ENCODE measurements at regions not wholly inside any gene's neighbourhood (a gene's known extent, or its start where the extent isn't known, plus 50 kb on each side); places are given as distances from the start of the nearest gene placed in this dataset.

DNA sequence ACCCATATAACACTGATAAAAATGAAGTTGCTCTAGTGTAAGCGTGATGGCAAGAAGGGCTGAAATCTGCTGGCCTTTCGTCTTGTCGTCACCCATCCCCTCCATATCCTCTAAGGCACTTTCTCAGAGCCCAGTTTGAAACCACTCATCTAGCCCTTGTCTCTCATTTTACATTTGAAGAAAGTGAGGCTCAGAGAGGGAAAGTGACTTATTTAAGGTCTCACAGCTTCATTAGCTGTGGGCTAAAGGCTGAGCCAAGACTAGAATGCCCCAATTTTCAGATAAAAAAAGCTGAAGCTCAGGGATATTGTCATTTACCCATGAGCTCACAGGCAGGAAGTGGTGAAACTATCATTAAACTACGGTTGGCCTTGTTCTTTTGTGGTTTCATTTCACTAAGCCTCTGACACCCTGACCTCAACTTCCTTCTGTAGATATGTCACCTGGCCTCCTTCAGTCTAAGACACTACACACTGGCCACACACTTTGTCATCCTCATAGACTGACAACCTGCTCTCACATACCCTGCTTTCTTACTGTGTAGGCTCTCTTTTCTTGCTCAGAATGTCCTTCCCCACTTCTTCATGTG lies 176.7 kb upstream of the DMAC1 start:
- in situ Hi-C loops (cut with MboI; ENCODE audit: low pct_ligation_motif_present in 1 of 4, low pct_unique_long_range_greater_than_20kb in 1 of 4, low sequenced_read_pairs in 3 of 4): no loop called here
- no peaks in the 10 kb centered on the region for H3K27me3 ChIP-seq
- H3K4me1 ChIP-seq: peaks cover 0 to 13% (median 3%) of the 10 kb centered on the region in 4 donors
- no peak overlapping the region for H3K4me3 ChIP-seq
- H3K36me3 ChIP-seq: no peaks in the 10 kb centered on the region
- 41 to 42% methylated on average over 4 of the region's 4 CpGs for WGBS, 2 donors (ENCODE audit: low coverage in 1 of 2)
- H3K27ac ChIP-seq: no peak overlapping the region
- H3K9me3 ChIP-seq: no peaks in the 10 kb centered on the region
- TF ChIP-seq, protein P1, sequence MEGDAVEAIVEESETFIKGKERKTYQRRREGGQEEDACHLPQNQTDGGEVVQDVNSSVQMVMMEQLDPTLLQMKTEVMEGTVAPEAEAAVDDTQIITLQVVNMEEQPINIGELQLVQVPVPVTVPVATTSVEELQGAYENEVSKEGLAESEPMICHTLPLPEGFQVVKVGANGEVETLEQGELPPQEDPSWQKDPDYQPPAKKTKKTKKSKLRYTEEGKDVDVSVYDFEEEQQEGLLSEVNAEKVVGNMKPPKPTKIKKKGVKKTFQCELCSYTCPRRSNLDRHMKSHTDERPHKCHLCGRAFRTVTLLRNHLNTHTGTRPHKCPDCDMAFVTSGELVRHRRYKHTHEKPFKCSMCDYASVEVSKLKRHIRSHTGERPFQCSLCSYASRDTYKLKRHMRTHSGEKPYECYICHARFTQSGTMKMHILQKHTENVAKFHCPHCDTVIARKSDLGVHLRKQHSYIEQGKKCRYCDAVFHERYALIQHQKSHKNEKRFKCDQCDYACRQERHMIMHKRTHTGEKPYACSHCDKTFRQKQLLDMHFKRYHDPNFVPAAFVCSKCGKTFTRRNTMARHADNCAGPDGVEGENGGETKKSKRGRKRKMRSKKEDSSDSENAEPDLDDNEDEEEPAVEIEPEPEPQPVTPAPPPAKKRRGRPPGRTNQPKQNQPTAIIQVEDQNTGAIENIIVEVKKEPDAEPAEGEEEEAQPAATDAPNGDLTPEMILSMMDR (IDR thresholded peaks at IDR 0.05): no peak
- TF ChIP-seq POLR2A (IDR thresholded peaks at IDR 0.05): peak; percentile 29
- no peak for TF ChIP-seq POLR2AphosphoS5 (IDR thresholded peaks at IDR 0.05)
- TF ChIP-seq EP300 (IDR thresholded peaks at IDR 0.05; ENCODE audit: low read depth): no peak
- intact Hi-C loops (cut with DNase I; ENCODE audit: low total_unique reads): no loop called here
- DNase-seq: peak; percentile 15

DNA sequence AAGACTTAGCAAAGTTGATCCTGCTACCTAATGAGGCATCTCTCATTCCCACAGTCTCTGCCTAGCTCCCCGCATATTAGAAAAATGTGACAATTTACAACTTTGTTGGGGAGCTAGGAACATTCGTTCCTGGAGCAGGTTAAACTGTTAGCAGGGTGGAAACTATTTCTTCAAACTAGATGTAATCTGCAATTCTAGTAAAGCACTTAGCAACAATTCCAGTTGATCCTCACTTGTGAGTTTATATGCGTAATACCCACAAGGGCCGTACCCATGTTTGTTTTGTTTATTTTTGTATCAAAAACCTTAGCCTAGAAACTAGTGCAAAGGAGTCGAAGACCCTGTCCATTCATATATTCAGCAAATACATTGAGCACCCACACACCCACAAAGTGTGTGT lies 175.8 kb upstream of the DMAC1 start:
- H3K36me3 ChIP-seq: no peaks in the 10 kb centered on the region
- peaks cover 0 to 13% (median 3%) of the 10 kb centered on the region in 4 donors for H3K4me1 ChIP-seq
- H3K9me3 ChIP-seq: no peaks in the 10 kb centered on the region
- TF ChIP-seq EP300 (IDR thresholded peaks at IDR 0.05; ENCODE audit: low read depth) (no peak), POLR2A (IDR thresholded peaks at IDR 0.05) (no peak), POLR2AphosphoS5 (IDR thresholded peaks at IDR 0.05) (no peak)
- TF ChIP-seq, protein P1 (IDR thresholded peaks at IDR 0.05): no peak
- no peak overlapping the region for H3K4me3 ChIP-seq
- WGBS, 2 donors (ENCODE audit: low coverage in 1 of 2): 93 to 100% methylated on average over 5 of the region's 5 CpGs
- no peak overlapping the region for H3K27ac ChIP-seq
- no peaks in the 10 kb centered on the region for H3K27me3 ChIP-seq
- in situ Hi-C loops (cut with MboI; ENCODE audit: low pct_ligation_motif_present in 1 of 4, low pct_unique_long_range_greater_than_20kb in 1 of 4, low sequenced_read_pairs in 3 of 4): no loop called here
- intact Hi-C loops (cut with DNase I; ENCODE audit: low total_unique reads): no loop called here
- no peak for DNase-seq

GRCh38 chr9:7974335-7974960 lies 174.9 kb upstream of the DMAC1 start:
- no peak for DNase-seq
- TF ChIP-seq, protein P1 (IDR thresholded peaks at IDR 0.05): no peak
- TF ChIP-seq POLR2AphosphoS5 (IDR thresholded peaks at IDR 0.05) (no peak), EP300 (IDR thresholded peaks at IDR 0.05; ENCODE audit: low read depth) (no peak), POLR2A (IDR thresholded peaks at IDR 0.05) (no peak)
- no peaks in the 10 kb centered on the region for H3K27me3 ChIP-seq
- in situ Hi-C loops (cut with MboI; ENCODE audit: low pct_ligation_motif_present in 1 of 4, low pct_unique_long_range_greater_than_20kb in 1 of 4, low sequenced_read_pairs in 3 of 4) (no loop called here), intact Hi-C loops (cut with DNase I; ENCODE audit: low total_unique reads) (no loop called here)
- no peaks in the 10 kb centered on the region for H3K36me3 ChIP-seq
- H3K9me3 ChIP-seq: no peaks in the 10 kb centered on the region
- H3K4me1 ChIP-seq: peaks cover 0 to 13% (median 3%) of the 10 kb centered on the region in 4 donors
- no peak overlapping the region for H3K4me3 ChIP-seq
- H3K27ac ChIP-seq: no peak overlapping the region
- 50 to 55% methylated on average over 4 to 5 of the region's 5 CpGs for WGBS, 2 donors (ENCODE audit: low coverage in 1 of 2)

GRCh38 chr9:7973123-7973522 lies 173.5 kb upstream of the DMAC1 start:
- no peaks in the 10 kb centered on the region for H3K9me3 ChIP-seq
- intact Hi-C loops (cut with DNase I; ENCODE audit: low total_unique reads) (no loop called here), in situ Hi-C loops (cut with MboI; ENCODE audit: low pct_ligation_motif_present in 1 of 4, low pct_unique_long_range_greater_than_20kb in 1 of 4, low sequenced_read_pairs in 3 of 4) (no loop called here)
- no peaks in the 10 kb centered on the region for H3K36me3 ChIP-seq
- no peak overlapping the region for H3K4me3 ChIP-seq
- H3K4me1 ChIP-seq: peaks cover 0 to 21% (median 3%) of the 10 kb centered on the region in 4 donors
- no peaks in the 10 kb centered on the region for H3K27me3 ChIP-seq
- no peak overlapping the region for H3K27ac ChIP-seq
- DNase-seq: peak; percentile 17
- WGBS, 2 donors (ENCODE audit: low coverage in 1 of 2): 48 to 65% methylated on average over 5 of the region's 5 CpGs
- TF ChIP-seq, protein P1 (IDR thresholded peaks at IDR 0.05): no peak
- TF ChIP-seq EP300 (IDR thresholded peaks at IDR 0.05; ENCODE audit: low read depth) (no peak), POLR2A (IDR thresholded peaks at IDR 0.05) (no peak), POLR2AphosphoS5 (IDR thresholded peaks at IDR 0.05) (no peak)

Measured in transverse colon (tissue), 4 donors.